ENCODE measurements at regions not wholly inside any gene's neighbourhood (a gene's known extent, or its start where the extent isn't known, plus 50 kb on each side); places are given as distances from the start of the nearest gene placed in this dataset.

- DNase-seq (ENCODE audit: low spot score) (no peak), ATAC-seq (ENCODE audit: low FRiP score) (no peak)
- TF ChIP-seq CTCF (IDR thresholded peaks at IDR 0.05) = no peak
These were observed 893.4 kb downstream of the C6orf118 start for GRCh38 chr6:164415832-164416563.

GRCh38 chr6:164414695-164415094 is 894.7 kb downstream of the C6orf118 start:
- ATAC-seq (ENCODE audit: low FRiP score) (no peak), DNase-seq (ENCODE audit: low spot score) (no peak)
- TF ChIP-seq CTCF (IDR thresholded peaks at IDR 0.05) = no peak

GRCh38 chr6:164412566-164412965 is 896.8 kb downstream of the C6orf118 start:
- ATAC-seq (ENCODE audit: low FRiP score) (no peak), DNase-seq (ENCODE audit: low spot score) (no peak)
- TF ChIP-seq CTCF (IDR thresholded peaks at IDR 0.05) = no peak

GRCh38 chr6:164410017-164410416 is 899.4 kb downstream of the C6orf118 start:
- TF ChIP-seq CTCF (IDR thresholded peaks at IDR 0.05) = no peak
- DNase-seq (ENCODE audit: low spot score) = no peak
- ATAC-seq (ENCODE audit: low FRiP score) = no peak

GRCh38 chr6:164409309-164410009 is 899.9 kb downstream of the C6orf118 start:
- ATAC-seq (ENCODE audit: low FRiP score) (no peak), DNase-seq (ENCODE audit: low spot score) (no peak)
- no peak for TF ChIP-seq CTCF (IDR thresholded peaks at IDR 0.05)

- no peak for ATAC-seq (ENCODE audit: low FRiP score)
- no peak for DNase-seq (ENCODE audit: low spot score)
- no peak for TF ChIP-seq CTCF (IDR thresholded peaks at IDR 0.05)
These were observed 900.5 kb downstream of the C6orf118 start for GRCh38 chr6:164408868-164409267.
